ENCODE measurements at regions not wholly inside any gene's neighbourhood (a gene's known extent, or its start where the extent isn't known, plus 50 kb on each side); places are given as distances from the start of the nearest gene placed in this dataset.

- Histone ChIP-seq H2AFZ (replicated peaks; ENCODE audit: low read length, poor library complexity) (no peak overlapping the region), H3K27me3 (ENCODE audit: control insufficient read depth, insufficient read depth, low read length) (peaks cover under 1% of the 10 kb centered on the region; the same call in 1 of the 2 replicates), H3K9me1 (ENCODE audit: insufficient read depth, low read length) (no peaks in the 10 kb centered on the region), H2AK9ac (replicated peaks; ENCODE audit: low read depth, low read length, poor library complexity) (no peak overlapping the region), H3K36me3 (ENCODE audit: control insufficient read depth, insufficient read depth, low read length) (no peaks in the 10 kb centered on the region), H2BK5ac (ENCODE audit: low read depth, low read length, poor library complexity, severe bottlenecking) (no peak overlapping the region), H3K4ac (ENCODE audit: low read depth, low read length) (no peak overlapping the region), H3K23ac (ENCODE audit: low read depth, low read length) (no peak overlapping the region), H3K56ac (ENCODE audit: extremely low read depth, insufficient read depth, low read length) (no peak overlapping the region), H3K14ac (replicated peaks; ENCODE audit: low read depth, low read length) (no peak overlapping the region), H4K5ac (ENCODE audit: low read depth, low read length) (no peak overlapping the region), H3K9ac (ENCODE audit: low read depth, low read length) (no peak overlapping the region), H4K91ac (ENCODE audit: insufficient read depth, low read depth, low read length) (no peak overlapping the region), H2BK20ac (ENCODE audit: low read depth, low read length) (no peak overlapping the region), H3K9me3 (ENCODE audit: control insufficient read depth, insufficient read depth, low read length) (peaks cover 3% of the 10 kb centered on the region), H3K27ac (ENCODE audit: insufficient read depth, low read length) (no peak overlapping the region), H3K4me1 (ENCODE audit: control insufficient read depth, insufficient read depth, low read length) (no peaks in the 10 kb centered on the region), H4K8ac (ENCODE audit: low read depth in 2 of 2, low read length in 2 of 2) (no peak overlapping the region), H2BK15ac (ENCODE audit: low read depth, low read length) (no peak overlapping the region), H3K18ac (ENCODE audit: low read depth, low read length) (no peak overlapping the region), H3K79me1 (ENCODE audit: low read depth in 1 of 2, low read length in 2 of 2) (no peaks in the 10 kb centered on the region), H3K4me3 (ENCODE audit: insufficient read depth, low read depth, low read length) (no peak overlapping the region), H4K20me1 (ENCODE audit: insufficient read depth, low read length) (no peaks in the 10 kb centered on the region), H2BK120ac (ENCODE audit: low read depth, low read length) (no peak overlapping the region), H3K4me2 (ENCODE audit: low read depth, low read length) (no peak overlapping the region), H2AK5ac (ENCODE audit: low read depth, low read length) (no peak overlapping the region)
- CTCF ChIA-PET = no interaction called here
- dilution Hi-C loops (cut with HindIII; ENCODE audit: low sequenced_read_pairs, unreplicated experiment) = no loop called here
- in situ Hi-C loops (cut with MboI; ENCODE audit: low sequenced_read_pairs) = no loop called here
- DNase-seq (no peak), ATAC-seq (ENCODE audit: low read depth) (no peak)
- no TSS peak for BruUV-seq (replicated peaks)
- intact Hi-C loops (cut with micrococcal nuclease) = no loop called here
- TF ChIP-seq ELK1 (IDR thresholded peaks at IDR 0.05; ENCODE audit: borderline replicate concordance, low read depth, low read length) (no peak), MAFK (IDR thresholded peaks at IDR 0.05; ENCODE audit: low read depth, low read length) (no peak), CEBPB (IDR thresholded peaks at IDR 0.05; ENCODE audit: low read depth, low read length) (no peak), RAD21 (IDR thresholded peaks at IDR 0.05; ENCODE audit: low read length) (no peak)
- POLR2A ChIA-PET (ENCODE audit: unreplicated experiment) = no interaction called here
Observed at GRCh38 chr2:18671363-18671762, 82.0 kb upstream of the NT5C1B start.

Data from IMR-90 (cell line).